DND-41 (cell line): ENCODE measurements at regions not wholly inside any gene's neighbourhood (a gene's known extent, or its start where the extent isn't known, plus 50 kb on each side); places are given as distances from the start of the nearest gene placed in this dataset.

Experiments
- CTCF ChIP-seq: IDR thresholded peaks from 2 replicates; pipeline ENCODE4 v1.5.1; 2012; ENCODE audit warnings: borderline replicate concordance, low read length, moderate library complexity, mild to moderate bottlenecking; ENCODE audit not compliant: poor library complexity, severe bottlenecking; ENCODE audit errors: extremely low read depth
- EZH2 ChIP-seq: IDR thresholded peaks from 3 replicates; pipeline ENCODE4 v1.6.1; 2012; ENCODE audit warnings: borderline replicate concordance, low read depth, mild to moderate bottlenecking, moderate library complexity, low read length, inconsistent platforms; ENCODE audit not compliant: severe bottlenecking

- TF ChIP-seq CTCF (no peak), EZH2 (no peak)
Measured at GRCh38 chr22:17281026-17281425, 61.8 kb upstream of the ADA2 start.
